ENCODE measurements at regions not wholly inside any gene's neighbourhood (a gene's known extent, or its start where the extent isn't known, plus 50 kb on each side); places are given as distances from the start of the nearest gene placed in this dataset.
"Not testable (repeated sequence)": the region's sequence is repeated elsewhere in the genome, so short reads cannot be mapped to it uniquely, and the experiment has no call there.

DNA sequence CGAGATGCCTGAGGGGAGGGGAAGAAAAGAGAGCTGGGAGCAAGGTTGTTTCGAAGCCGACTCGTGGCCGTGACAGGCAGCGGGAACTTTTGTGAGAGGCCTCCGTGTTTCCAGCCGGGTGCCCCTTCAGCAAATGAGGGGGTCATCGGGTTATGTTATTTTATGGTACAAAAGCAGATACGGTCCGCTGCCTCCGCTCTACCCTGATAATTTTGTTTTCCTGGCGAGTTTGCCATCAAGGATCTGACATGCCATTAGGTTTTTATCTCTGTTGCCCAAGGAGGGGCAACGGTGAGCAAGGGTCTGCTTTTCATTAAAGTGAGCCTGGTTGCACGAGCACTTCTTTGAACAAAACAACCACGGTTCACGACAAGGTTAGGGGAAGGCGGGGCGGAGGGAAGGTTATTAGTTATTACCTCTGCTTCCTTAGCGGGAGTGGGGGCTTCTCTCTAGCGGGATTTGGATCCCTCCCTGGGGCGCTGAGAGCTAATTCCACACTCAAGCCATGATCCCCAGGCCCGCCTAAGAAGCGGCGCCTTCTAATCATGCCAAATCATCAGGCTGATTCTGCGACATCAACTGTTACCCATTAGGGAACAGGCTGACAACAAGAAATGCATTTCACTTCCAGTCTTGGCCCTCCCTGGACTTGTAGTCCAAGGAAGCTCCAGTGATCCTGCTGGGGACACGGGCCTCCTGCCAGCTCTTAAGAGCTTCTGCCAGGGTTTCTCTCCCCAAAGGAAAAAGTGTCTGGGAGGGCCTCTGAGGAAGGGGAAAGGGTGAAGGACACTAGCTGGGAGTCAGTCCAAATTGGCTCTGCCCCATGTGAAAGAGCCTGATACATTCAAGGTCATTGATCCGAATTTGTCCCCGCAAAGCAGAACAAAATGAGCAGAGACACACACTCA is 617.7 kb downstream of the MID1IP1 start:
- no peak for DNase-seq

DNA sequence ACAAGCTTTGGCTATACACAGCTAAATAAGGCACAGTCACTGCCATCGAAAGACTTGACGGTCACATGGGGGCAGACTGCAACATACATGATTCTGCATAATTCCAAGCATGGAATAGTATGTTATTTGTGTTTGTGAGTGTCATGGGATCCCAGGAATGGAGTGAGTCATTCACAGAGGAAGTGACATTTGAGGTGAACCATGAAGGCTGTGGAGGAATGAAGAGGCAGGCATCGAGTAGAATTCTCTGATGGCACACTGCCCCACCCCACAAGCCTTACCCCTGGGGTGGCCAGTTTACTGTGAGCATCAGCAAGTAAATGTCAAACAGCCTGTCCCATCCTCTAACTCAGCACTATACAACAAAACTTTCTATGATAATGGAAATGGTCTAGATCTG is 619.7 kb downstream of the MID1IP1 start:
- DNase-seq = no peak

DNA sequence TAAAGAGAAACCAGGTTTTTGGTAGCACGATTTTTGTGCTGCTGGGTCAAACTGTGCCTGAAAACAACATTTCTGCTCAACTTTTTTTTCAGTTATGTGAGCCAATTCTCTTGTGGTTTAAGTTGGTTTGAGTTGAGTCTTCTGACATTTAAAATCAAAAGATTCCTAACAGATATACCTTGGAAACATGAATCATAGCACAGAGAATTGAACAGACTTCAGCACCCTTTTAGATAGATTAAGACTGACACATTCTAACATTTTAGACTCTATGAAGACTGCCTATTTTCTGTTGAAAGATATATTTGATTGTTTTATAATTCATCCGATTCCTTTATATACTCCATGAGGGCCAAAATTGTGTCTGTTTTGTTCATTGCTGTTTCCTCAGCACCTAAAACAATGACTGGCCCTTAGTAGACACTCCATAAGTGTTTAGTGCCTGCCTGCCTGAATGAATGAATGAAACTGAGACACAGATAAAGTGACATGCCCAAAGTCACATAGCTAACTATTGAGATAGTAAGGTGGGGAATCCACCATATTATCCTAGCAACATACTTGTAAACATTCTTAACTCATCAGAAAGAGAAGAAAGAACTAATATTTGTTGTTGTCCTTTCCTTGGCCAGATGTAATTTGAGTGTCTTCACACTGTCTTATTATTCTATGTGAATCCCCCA is 624.0 kb downstream of the MID1IP1 start:
- no peak for DNase-seq

DNA sequence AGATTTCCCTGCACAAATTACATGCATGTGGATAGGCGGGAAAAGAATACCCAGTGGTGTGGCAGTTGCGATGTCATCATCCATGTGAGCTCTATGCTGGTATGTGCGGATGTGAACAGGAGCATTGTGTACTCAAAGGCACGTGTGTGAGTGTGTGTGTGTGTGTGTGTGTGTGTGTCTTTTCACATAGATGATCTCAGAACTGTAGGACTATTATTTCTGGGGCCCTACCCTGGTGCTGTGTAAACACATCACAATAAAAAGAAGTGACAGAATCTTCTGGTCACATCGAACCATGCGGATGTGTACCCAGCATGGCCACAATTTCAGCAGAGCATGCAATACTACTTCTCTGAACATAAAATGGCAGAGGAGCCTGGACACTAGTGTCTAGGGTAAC is 624.8 kb downstream of the MID1IP1 start:
- DNase-seq = no peak

- no peak for DNase-seq
These were observed 626.2 kb downstream of the MID1IP1 start for GRCh38 chrX:39427492-39427891.

GRCh38 chrX:39427906-39428305 is 626.6 kb downstream of the MID1IP1 start:
- no peak for DNase-seq

- DNase-seq = no peak
These were observed 629.3 kb downstream of the MID1IP1 start for GRCh38 chrX:39430551-39430950.

- no peak for DNase-seq
These were observed 630.6 kb downstream of the MID1IP1 start for GRCh38 chrX:39431893-39432292.

- not testable (repeated sequence) for DNase-seq
These were observed 633.4 kb downstream of the MID1IP1 start for GRCh38 chrX:39434671-39435070.

GRCh38 chrX:39436538-39436937 is 635.3 kb downstream of the MID1IP1 start:
- DNase-seq = not testable (repeated sequence)

DNA sequence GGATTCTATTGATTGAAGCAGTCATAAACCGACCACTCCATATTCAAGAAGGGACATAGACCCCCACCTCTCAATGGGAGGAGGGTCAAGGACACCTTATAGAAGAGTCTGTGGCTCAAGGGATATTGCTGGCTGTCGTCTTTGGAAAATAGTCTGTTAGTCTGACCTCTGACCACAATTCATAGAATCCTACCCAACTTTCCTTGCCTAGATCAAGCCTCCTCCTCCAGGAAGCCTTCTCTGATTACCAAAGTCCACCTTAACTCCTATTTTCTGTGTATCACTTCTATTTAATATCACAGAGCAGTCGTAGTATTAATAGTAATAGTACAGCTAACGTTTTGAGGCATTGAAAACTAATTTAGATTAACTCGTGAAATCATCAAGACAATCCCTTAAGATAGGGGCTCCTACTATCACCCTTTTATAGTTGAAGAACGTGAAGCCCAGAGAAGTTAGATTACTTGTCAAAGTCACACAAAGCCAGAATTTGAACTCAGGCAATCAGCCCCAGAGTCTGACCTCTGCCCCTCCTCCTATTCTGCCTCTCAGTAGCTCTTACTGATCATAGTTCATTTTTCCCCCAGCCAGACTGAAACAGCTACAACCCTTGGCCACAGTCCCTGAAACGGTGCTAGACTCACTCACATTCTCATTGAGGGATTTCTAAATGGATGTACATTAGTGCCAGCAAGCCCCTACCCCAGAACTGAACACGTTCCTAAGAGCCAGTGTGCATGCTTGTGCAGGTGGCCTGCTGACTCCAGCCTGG is 636.6 kb downstream of the MID1IP1 start:
- no peak for DNase-seq

GRCh38 chrX:39438603-39439602 is 637.6 kb downstream of the MID1IP1 start:
- DNase-seq = no peak

DNA sequence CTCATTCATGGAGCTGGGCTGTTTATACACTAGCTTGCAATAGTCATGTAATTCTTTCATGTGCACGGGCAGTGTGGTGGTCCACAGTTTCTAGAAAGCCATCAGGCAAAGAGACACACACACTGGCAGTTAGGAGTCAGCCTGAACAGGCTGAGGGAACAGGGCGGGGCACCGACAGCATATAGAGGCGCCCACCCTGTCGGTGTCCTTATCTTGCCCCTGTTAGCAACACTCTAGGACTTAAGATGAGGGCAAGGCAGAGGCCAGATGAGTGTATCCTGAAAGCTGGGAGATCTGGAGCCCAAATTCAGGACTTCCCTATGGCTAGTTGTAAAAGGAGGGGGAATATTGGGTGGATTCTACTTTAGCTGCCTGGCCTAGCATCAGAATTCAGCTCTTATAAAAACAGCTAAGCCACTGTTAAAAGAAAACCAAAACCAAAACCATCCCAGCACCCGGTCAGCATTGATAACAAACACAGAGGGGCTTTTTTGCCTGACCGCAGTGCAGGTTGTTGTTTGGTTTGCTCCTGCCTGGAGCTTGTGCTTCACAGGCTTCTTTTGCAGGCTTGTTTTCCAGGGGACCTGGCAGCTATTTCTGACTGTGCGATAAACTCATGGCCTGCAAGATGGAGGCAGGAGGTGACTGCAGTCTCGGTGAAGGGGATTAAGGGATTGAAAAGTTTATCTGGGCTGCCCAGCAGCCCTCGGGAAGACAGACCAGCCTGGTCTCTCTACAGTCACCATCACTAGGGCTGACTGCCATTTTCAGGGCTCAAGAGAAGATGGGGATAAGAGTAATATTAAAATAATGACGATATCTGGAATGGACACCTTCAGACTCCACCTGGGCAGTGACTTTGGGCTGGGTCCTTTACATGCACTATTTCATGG is 638.9 kb downstream of the MID1IP1 start:
- DNase-seq = no peak

DNA sequence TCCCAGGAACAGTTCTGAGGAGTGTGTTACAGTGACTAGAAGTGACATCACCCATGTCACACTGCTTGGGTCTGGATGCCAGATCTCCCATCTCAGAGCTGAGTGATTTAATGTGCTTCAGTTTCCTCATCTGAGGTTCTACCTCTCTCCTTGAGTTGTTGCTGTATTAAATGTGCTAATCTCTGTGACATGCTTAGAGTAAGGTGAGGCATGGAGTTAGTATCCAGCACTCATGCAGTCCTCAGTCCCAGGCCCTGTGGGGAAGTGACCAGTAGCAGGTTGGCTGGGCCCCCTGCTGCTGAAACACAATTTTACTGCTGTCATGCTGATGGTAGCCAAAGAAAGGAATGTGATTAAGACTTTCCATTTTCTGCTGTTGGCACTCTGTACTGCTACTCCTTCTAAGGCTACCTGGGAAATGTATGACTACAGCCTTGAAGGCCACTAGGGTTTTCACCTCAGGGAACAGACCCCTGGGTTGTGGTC is 639.6 kb downstream of the MID1IP1 start:
- no peak for DNase-seq

DNA sequence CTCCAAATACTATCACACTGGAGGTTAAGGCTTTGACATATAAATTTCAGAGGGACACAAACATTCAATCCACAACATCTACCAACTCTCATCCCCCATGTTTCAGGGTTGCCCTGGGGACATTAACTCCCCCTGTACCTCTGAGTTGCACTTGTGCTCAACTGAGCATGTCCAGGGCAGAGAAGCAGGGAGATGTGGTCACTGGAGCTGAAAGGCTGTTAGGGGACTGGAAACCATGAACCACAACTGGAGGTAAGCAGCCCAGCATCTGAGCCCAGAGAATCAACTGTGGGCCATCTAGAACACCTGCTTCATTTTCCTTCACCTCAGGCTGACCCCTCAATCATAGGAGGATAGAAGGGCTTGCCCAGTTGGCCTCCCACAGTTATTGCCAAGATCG is 641.1 kb downstream of the MID1IP1 start:
- DNase-seq = no peak

GRCh38 chrX:39443240-39443639 is 642.0 kb downstream of the MID1IP1 start:
- DNase-seq = no peak

GRCh38 chrX:39445336-39445735 is 644.1 kb downstream of the MID1IP1 start:
- no peak for DNase-seq

DNA sequence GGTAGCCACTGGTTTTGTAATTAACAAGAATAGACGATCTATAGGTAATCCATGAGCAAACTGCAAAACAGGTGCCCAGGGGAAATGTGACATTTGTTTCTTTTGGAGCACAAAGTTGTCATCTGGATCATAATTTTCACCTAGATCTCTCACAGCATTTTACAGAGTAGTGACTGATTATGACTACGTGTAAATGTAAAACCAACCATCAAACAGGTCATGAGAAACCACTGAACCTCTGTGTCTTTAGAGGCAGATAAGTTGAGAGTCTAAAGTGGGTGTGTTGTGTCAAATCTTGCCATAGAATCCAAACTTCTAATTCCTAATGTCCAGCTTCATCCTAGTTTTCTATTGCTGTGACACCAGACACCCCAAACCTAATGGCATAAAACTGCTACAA is 648.1 kb downstream of the MID1IP1 start:
- DNase-seq = no peak

GRCh38 chrX:39450234-39450977 is 647.4 kb downstream of the BCOR start:
- DNase-seq = no peak

DNA sequence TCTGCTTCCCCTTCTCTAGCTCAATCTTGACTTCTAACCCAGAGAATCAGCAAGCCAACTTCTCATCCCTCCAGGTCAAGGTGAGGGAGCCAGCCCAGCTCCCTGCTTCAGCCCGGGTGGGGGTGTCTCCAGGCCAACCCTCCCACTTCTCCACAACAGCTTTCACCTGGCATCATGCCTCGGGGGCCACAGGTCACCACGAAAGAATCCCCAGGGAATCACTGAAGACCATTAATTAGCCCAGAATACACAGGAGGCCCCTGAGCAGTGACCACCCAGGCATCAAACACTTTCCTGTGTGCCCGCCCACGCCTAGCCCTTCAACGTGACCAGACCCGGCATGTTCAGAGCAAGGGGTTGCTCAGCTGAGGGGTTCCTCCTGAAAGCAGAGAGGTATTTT is 646.7 kb downstream of the BCOR start:
- no peak for DNase-seq

Measured in AML-193 (cell line).